KMS-11 (cell line): ENCODE measurements at regions not wholly inside any gene's neighbourhood (a gene's known extent, or its start where the extent isn't known, plus 50 kb on each side); places are given as distances from the start of the nearest gene placed in this dataset.
"Not testable (repeated sequence)": the region's sequence is repeated elsewhere in the genome, so short reads cannot be mapped to it uniquely, and the experiment has no call there.

Experiments
- H2AFZ ChIP-seq: fragments of 200-600 bp; sonication (generic); 2 replicates; pipeline ENCODE4 v1.6.1; 2016; ENCODE audit warnings: antibody characterized with exemption, mixed run types, low read depth
- H3K27ac ChIP-seq: fragments of 200-600 bp; sonication (generic); 2 replicates; pipeline ENCODE4 v1.6.1; 2016; ENCODE audit warnings: mild to moderate bottlenecking, mixed run types
- H3K27me3 ChIP-seq: fragments of 200-600 bp; sonication (generic); 2 replicates; pipeline ENCODE4 v1.6.1; 2017; ENCODE audit warnings: mild to moderate bottlenecking, low read depth, mixed run types, moderate library complexity; ENCODE audit not compliant: insufficient read depth
- H3K36me3 ChIP-seq: fragments of 200-600 bp; sonication (generic); 2 replicates; pipeline ENCODE4 v1.6.1; 2017; ENCODE audit warnings: mild to moderate bottlenecking, mixed run types; ENCODE audit not compliant: insufficient read depth
- H3K4me1 ChIP-seq: fragments of 200-600 bp; sonication (generic); 2 replicates; pipeline ENCODE4 v1.6.1; 2016; ENCODE audit warnings: mild to moderate bottlenecking, low read depth, mixed run types; ENCODE audit not compliant: poor library complexity, severe bottlenecking
- H3K4me2 ChIP-seq: fragments of 200-600 bp; sonication (generic); 2 replicates; pipeline ENCODE4 v1.7.0; 2016; ENCODE audit warnings: mild to moderate bottlenecking, mixed run types
- H3K4me3 ChIP-seq: fragments of 200-600 bp; sonication (generic); IDR thresholded peaks from 2 replicates; pipeline ENCODE4 v1.6.1; 2017; ENCODE audit warnings: low read depth, low read length, mixed read lengths; ENCODE audit not compliant: insufficient read depth
- H3K79me2 ChIP-seq: fragments of 200-600 bp; sonication (generic); 2 replicates; pipeline ENCODE4 v1.6.1; 2016; ENCODE audit warnings: low read depth, mixed run types; ENCODE audit not compliant: insufficient read depth
- H3K9ac ChIP-seq: fragments of 200-600 bp; sonication (generic); 2 replicates; pipeline ENCODE4 v1.6.1; 2016; ENCODE audit warnings: mild to moderate bottlenecking, mixed run types
- H4K20me1 ChIP-seq: fragments of 200-600 bp; sonication (generic); 2 replicates; pipeline ENCODE4 v1.6.1; 2016; ENCODE audit warnings: mild to moderate bottlenecking, mixed run types; ENCODE audit not compliant: insufficient read depth
- TF ChIP-seq, protein P1 (sequence below): fragments of 200-600 bp; sonication (generic); conservative IDR thresholded peaks from 2 replicates; pipeline ENCODE4 v1.6.1; 2017; ENCODE audit warnings: low read depth, mild to moderate bottlenecking, antibody characterized with exemption, low read length, moderate library complexity, mixed read lengths

GRCh38 chr20:50331469-50332363, 141.1 kb downstream of the CEBPB start:
- Histone ChIP-seq H3K4me2 (no peak overlapping the region), H3K4me3 (no peak overlapping the region), H4K20me1 (no peaks in the 10 kb centered on the region), H3K4me1 (no peaks in the 10 kb centered on the region), H3K36me3 (no peaks in the 10 kb centered on the region), H3K27me3 (peaks cover 60% of the 10 kb centered on the region), H3K79me2 (no peaks in the 10 kb centered on the region), H2AFZ (no peak overlapping the region), H3K27ac (no peak overlapping the region), H3K9ac (no peak overlapping the region)
- TF ChIP-seq, protein P1, sequence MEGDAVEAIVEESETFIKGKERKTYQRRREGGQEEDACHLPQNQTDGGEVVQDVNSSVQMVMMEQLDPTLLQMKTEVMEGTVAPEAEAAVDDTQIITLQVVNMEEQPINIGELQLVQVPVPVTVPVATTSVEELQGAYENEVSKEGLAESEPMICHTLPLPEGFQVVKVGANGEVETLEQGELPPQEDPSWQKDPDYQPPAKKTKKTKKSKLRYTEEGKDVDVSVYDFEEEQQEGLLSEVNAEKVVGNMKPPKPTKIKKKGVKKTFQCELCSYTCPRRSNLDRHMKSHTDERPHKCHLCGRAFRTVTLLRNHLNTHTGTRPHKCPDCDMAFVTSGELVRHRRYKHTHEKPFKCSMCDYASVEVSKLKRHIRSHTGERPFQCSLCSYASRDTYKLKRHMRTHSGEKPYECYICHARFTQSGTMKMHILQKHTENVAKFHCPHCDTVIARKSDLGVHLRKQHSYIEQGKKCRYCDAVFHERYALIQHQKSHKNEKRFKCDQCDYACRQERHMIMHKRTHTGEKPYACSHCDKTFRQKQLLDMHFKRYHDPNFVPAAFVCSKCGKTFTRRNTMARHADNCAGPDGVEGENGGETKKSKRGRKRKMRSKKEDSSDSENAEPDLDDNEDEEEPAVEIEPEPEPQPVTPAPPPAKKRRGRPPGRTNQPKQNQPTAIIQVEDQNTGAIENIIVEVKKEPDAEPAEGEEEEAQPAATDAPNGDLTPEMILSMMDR, result no peak

- no peaks in the 10 kb centered on the region for H3K79me2 ChIP-seq
- no peak overlapping the region for H3K9ac ChIP-seq
- no peak overlapping the region for H2AFZ ChIP-seq
- no peaks in the 10 kb centered on the region for H3K36me3 ChIP-seq
- no peak overlapping the region for H3K4me3 ChIP-seq
- H3K4me1 ChIP-seq, result no peaks in the 10 kb centered on the region
- peaks cover 62% of the 10 kb centered on the region for H3K27me3 ChIP-seq
- no peak overlapping the region for H3K27ac ChIP-seq
- TF ChIP-seq, protein P1, result no peak
- H4K20me1 ChIP-seq, result no peaks in the 10 kb centered on the region
- H3K4me2 ChIP-seq, result no peak overlapping the region
These were observed 141.9 kb downstream of the CEBPB start for GRCh38 chr20:50332491-50332980.

GRCh38 chr20:50333131-50333670, 142.6 kb downstream of the CEBPB start:
- Histone ChIP-seq H3K9ac (no peak overlapping the region), H3K36me3 (no peaks in the 10 kb centered on the region), H3K79me2 (no peaks in the 10 kb centered on the region), H3K27ac (no peak overlapping the region), H3K4me1 (peaks cover 5% of the 10 kb centered on the region), H3K27me3 (peaks cover 63% of the 10 kb centered on the region), H3K4me2 (no peak overlapping the region), H2AFZ (no peak overlapping the region), H4K20me1 (no peaks in the 10 kb centered on the region), H3K4me3 (no peak overlapping the region)
- TF ChIP-seq, protein P1, result no peak

DNA sequence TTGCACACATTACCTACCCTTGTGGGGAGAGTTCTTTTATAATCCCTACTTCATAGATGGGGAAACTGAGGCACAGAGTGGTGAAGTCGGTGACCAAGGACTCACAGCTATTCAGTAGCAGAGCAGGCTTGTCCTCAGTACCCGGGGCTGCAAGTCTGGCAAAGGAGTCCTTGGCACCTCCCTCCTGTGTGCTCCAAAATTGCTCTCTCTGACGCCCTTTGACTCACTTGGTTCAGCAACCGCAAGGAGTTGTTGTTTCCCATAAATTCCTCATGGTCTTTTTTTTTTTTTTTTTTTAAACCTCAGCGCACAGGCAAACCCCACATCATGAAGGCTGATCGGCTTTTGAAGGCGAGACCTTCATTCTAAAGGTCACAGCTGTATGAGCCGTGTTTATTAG, 143.2 kb downstream of the CEBPB start:
- H3K27ac ChIP-seq, result no peak overlapping the region
- peaks cover 63% of the 10 kb centered on the region for H3K27me3 ChIP-seq
- H3K36me3 ChIP-seq, result no peaks in the 10 kb centered on the region
- TF ChIP-seq, protein P1, result no peak
- no peak overlapping the region for H3K4me3 ChIP-seq
- H3K4me1 ChIP-seq, result peaks cover 11% of the 10 kb centered on the region
- no peak overlapping the region for H3K4me2 ChIP-seq
- H3K9ac ChIP-seq, result no peak overlapping the region
- H3K79me2 ChIP-seq, result no peaks in the 10 kb centered on the region
- no peaks in the 10 kb centered on the region for H4K20me1 ChIP-seq
- no peak overlapping the region for H2AFZ ChIP-seq

DNA sequence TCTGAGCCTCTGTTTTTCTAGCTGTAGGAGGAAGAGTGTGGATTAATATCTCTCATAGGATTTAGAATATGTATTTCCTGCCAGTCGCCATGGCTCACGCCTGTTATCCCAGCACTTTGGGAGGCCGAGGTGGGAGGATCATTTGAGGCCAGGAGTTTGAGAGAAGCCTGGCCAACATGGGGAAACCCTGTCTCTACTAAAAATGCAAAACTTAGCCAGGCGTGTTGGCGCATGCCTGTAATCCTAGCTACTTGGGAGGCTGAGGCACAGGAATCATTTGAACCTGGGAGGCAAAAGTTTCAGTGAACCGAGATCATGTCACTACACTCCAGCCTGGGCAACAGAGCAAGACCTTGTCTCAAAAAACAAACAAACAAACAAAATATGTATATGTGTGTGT, 143.9 kb downstream of the CEBPB start:
- Histone ChIP-seq H3K4me1 (peaks cover 18% of the 10 kb centered on the region), H3K27me3 (peaks cover 61% of the 10 kb centered on the region)
- H3K27ac ChIP-seq, H2AFZ ChIP-seq, H4K20me1 ChIP-seq, H3K9ac ChIP-seq, H3K36me3 ChIP-seq, H3K4me3 ChIP-seq, H3K79me2 ChIP-seq, H3K4me2 ChIP-seq: not testable (repeated sequence)
